ENCODE measurements at regions not wholly inside any gene's neighbourhood (a gene's known extent, or its start where the extent isn't known, plus 50 kb on each side); places are given as distances from the start of the nearest gene placed in this dataset.

DNA sequence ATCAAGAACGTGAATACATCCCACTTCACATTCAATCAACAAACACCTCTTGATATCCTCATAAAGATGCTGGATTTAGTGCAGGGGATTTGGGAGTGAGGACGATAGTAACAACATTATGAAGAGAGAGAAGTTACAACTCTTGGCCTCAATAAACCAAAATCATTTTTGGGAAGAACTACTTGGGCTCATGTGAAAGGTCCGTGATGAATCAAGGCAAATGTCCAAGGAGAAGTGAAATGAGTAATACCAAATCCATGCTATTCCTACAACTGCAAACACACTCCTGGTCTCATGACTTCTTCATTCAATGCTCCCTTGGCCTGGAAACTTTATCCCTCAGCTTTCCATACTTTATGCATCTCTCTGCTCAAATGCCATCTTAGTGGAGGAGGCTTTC, 162.0 kb upstream of the LMNTD1 start:
- no peak for DNase-seq
- Histone ChIP-seq H3K36me3 (no peaks in the 10 kb centered on the region), H3K27ac (no peak overlapping the region), H3K9me3 (peaks cover 0 to 6% of the 10 kb centered on the region in 2 donors), H3K4me1 (ENCODE audit: insufficient read depth) (no peaks in the 10 kb centered on the region), H3K27me3 (no peaks in the 10 kb centered on the region), H3K4me3 (no peak overlapping the region)
- intact Hi-C loops (cut with DNase I) = no loop called here
- 60 to 85% (median 76%) methylated on average over 3 of the region's 3 CpGs for WGBS, 3 donors
- TF ChIP-seq EP300 (IDR thresholded peaks at IDR 0.05) (no peak), POLR2A (IDR thresholded peaks at IDR 0.05) (no peak)
- TF ChIP-seq, protein P1, sequence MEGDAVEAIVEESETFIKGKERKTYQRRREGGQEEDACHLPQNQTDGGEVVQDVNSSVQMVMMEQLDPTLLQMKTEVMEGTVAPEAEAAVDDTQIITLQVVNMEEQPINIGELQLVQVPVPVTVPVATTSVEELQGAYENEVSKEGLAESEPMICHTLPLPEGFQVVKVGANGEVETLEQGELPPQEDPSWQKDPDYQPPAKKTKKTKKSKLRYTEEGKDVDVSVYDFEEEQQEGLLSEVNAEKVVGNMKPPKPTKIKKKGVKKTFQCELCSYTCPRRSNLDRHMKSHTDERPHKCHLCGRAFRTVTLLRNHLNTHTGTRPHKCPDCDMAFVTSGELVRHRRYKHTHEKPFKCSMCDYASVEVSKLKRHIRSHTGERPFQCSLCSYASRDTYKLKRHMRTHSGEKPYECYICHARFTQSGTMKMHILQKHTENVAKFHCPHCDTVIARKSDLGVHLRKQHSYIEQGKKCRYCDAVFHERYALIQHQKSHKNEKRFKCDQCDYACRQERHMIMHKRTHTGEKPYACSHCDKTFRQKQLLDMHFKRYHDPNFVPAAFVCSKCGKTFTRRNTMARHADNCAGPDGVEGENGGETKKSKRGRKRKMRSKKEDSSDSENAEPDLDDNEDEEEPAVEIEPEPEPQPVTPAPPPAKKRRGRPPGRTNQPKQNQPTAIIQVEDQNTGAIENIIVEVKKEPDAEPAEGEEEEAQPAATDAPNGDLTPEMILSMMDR (IDR thresholded peaks at IDR 0.05) = no peak

DNA sequence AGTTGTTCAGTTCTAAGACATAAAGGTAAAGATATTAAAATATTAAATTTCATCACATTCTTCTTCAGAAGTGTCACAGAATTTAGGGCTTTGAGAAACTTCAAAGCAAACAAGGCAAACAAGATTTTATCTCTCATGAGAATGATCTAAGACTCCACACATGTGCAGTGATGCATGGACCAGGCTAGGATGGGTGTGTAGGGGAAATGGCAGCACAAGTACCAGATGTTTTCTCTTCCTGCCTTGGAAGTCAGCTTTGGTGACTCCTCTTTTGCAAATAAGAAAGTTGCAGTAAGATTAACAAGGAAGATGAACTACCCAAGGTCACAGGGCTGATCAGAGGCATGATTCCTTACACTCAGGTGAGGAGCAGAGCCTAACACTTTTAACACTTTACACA, 163.8 kb upstream of the LMNTD1 start:
- DNase-seq = no peak
- TF ChIP-seq, protein P1 (IDR thresholded peaks at IDR 0.05) = no peak
- TF ChIP-seq POLR2A (IDR thresholded peaks at IDR 0.05) (no peak), EP300 (IDR thresholded peaks at IDR 0.05) (no peak)
- Histone ChIP-seq H3K4me3 (no peak overlapping the region), H3K4me1 (ENCODE audit: insufficient read depth) (no peaks in the 10 kb centered on the region), H3K9me3 (no peaks in the 10 kb centered on the region), H3K27me3 (no peaks in the 10 kb centered on the region), H3K27ac (no peak overlapping the region), H3K36me3 (no peaks in the 10 kb centered on the region)
- intact Hi-C loops (cut with DNase I) = no loop called here

DNA sequence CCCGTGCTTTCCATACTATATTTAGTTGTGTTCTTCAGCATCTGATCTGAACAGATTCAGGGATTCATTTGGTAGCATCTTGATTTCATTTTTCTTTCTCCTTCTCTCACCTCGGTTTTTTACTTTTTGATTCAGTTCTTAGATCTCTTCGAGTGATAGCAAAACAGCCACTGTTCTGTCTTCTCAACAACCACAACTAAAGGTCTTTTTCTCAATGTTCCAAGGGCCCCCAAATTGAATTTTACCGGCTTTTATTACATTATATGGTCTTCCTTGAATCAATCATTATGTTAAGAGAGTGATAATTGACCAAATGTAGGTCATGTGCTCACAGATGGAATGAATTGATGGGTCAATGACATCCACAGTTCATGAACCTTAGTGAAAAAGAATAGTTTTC, 164.5 kb upstream of the LMNTD1 start:
- TF ChIP-seq EP300 (IDR thresholded peaks at IDR 0.05) = no peak
- no peak for TF ChIP-seq POLR2A (IDR thresholded peaks at IDR 0.05)
- Histone ChIP-seq H3K4me1 (ENCODE audit: insufficient read depth) (no peaks in the 10 kb centered on the region), H3K27ac (no peak overlapping the region), H3K27me3 (no peaks in the 10 kb centered on the region), H3K36me3 (no peaks in the 10 kb centered on the region), H3K9me3 (no peaks in the 10 kb centered on the region), H3K4me3 (no peak overlapping the region)
- WGBS, 3 donors = 80 to 85% (median 83%) methylated on average over 4 of the region's 4 CpGs
- intact Hi-C loops (cut with DNase I) = no loop called here
- no peak for DNase-seq

DNA sequence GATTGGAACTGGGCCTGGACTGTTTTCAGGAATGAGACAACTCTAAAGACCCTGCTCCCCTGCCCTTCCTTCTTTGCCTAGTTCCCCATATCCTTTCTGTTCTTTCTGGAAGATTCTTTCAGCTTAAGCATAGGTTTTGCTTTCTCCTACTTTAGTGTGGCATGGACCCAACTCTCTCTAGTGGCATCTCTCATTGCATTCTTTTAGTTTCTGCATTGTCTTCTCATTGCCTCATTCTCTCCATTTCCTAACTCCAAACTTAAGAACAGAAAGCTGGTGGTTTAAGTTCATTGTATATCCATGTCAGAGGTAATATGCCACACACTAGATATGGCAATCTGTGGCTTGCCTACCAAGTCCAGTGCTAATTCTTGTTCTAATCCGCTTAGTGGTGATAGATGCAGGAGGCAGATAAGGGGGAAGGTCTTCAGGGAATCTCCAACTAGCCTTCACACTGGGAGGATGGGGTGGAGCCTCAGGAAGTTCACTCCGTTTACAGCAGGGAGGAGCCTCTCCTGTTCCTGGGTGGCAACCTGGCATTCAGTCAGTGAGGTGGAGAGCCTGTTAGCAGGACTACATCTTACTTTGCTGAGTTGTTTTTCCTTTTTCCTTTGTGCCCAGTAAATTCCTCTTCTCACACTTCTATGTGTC, 165.1 kb upstream of the LMNTD1 start:
- Histone ChIP-seq H3K4me1 (ENCODE audit: insufficient read depth) (no peaks in the 10 kb centered on the region), H3K36me3 (no peaks in the 10 kb centered on the region), H3K27me3 (no peaks in the 10 kb centered on the region), H3K27ac (no peak overlapping the region), H3K4me3 (no peak overlapping the region), H3K9me3 (no peaks in the 10 kb centered on the region)
- intact Hi-C loops (cut with DNase I) = no loop called here
- WGBS, 3 donors = 50 to 56% (median 55%) methylated on average over 2 of the region's 2 CpGs
- TF ChIP-seq POLR2A (IDR thresholded peaks at IDR 0.05) = no peak
- TF ChIP-seq, protein P1 (IDR thresholded peaks at IDR 0.05) = no peak
- TF ChIP-seq EP300 (IDR thresholded peaks at IDR 0.05) = no peak
- no peak for DNase-seq

DNA sequence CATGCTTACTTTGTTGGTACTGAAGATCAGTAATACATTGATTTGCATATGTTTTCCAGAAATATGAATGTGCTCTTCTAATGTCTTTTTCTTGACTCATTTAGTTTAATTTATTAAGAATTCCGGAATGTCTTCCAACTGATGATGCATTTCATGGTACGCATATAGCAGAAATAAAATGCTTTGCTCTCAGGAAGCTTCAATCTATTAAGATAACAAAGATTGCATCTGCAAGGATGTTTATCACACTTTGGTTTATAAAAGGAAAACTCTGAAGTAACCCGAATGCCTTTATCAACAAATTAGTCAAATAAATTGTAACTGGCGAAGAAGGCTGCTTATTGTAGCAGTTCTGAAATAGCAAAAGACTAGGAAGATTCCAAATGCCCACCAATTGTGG, 166.4 kb upstream of the LMNTD1 start:
- no peak for DNase-seq
- Histone ChIP-seq H3K27me3 (no peaks in the 10 kb centered on the region), H3K9me3 (no peaks in the 10 kb centered on the region), H3K4me1 (ENCODE audit: insufficient read depth) (no peaks in the 10 kb centered on the region), H3K27ac (no peak overlapping the region), H3K36me3 (no peaks in the 10 kb centered on the region), H3K4me3 (no peak overlapping the region)
- intact Hi-C loops (cut with DNase I) = no loop called here
- 70 to 77% (median 76%) methylated on average over 4 of the region's 4 CpGs for WGBS, 3 donors
- TF ChIP-seq POLR2A (IDR thresholded peaks at IDR 0.05) = no peak
- no peak for TF ChIP-seq EP300 (IDR thresholded peaks at IDR 0.05)
- TF ChIP-seq, protein P1 (IDR thresholded peaks at IDR 0.05) = no peak
